Cardiac septum (tissue), 1 donor: ENCODE measurements at regions not wholly inside any gene's neighbourhood (a gene's known extent, or its start where the extent isn't known, plus 50 kb on each side); places are given as distances from the start of the nearest gene placed in this dataset.
"Not testable (repeated sequence)": the region's sequence is repeated elsewhere in the genome, so short reads cannot be mapped to it uniquely, and the experiment has no call there.

ENCODE experiments used
- DNase-seq: peaks from one replicate; pipeline ENCODE4 v3.0.0-alpha.2; 2020; ENCODE audit warnings: low spot score
- intact Hi-C: fragments of 100-400 bp; cut with DNase I; formaldehyde crosslinking; loops from one replicate; pipeline ENCODE4 v1.14.0; 2022
- donor health status: DM: no; HTN: no; CAD: no.

DNA sequence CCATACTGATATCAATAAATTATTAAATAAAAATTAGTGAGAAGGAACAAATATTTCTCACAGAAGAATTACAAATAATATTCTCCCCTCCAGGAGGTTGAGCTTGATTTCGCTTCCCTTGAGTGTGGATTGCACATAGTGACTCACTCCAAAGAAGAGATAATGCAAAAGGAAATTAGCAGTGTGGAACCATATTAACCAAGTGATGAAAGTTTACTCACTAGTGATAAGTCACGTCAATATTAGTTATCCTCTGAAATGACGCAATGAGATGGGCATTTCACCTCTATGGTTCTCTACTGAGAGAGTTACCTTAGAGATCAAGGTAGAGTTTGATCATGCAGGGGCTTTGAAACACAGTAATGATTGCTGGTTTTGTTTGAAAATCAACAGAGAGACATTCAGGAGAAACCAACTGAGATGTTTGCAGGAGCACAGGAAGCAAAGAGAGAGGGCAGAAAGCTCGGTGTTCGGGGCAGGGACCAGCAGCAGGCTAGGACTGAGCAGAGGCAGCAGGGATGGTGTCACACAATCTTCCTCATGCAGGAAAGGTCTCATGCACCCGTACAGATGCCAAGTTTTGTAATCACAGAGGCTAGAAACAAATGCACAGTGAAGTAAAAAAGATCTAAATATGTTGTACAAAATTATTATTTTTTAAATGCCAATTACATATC is 634.5 kb downstream of the QKI start:
- intact Hi-C loops, result no loop called here
- DNase-seq, result no peak

DNA sequence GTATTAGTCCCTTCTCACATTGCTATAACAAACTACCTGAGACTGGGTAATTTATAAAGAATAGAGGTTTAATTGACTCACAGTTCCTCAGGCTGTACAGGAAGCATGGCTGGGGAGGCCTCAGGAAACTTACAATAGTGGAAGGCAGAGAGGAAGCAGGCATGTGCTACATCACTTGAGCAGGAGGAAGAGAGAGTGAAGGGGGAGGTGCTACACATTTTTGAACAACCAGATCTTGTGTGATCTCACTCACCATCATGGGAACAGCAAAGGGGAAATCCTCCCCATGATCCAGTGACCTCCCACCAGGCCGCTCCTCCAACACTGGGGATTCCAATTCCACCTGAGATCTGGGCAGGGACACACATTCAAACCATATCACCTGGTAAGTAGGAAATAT is 630.6 kb downstream of the QKI start:
- intact Hi-C loops, result no loop called here
- no peak for DNase-seq

DNA sequence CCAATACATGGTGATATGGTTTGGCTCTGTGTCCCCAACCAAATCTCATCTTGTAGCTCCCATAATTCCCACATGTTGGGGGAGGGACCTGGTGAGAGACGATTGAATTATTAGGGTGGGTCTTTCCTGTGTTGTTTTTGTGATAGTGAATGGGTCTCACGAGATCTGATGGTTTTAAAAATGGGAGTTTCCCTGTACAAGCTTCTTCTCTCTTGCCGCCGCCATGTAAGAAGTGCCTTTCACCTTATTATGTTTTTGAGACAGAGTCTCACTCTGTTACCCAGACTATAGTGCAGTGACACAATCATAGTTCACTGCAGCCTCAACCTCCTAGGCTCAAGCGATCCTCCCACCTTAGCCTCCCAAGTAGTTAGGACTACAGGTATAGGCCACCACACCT is 629.1 kb downstream of the QKI start:
- DNase-seq, result not testable (repeated sequence)

GRCh38 chr6:164042212-164042611 is 627.7 kb downstream of the QKI start:
- no peak for DNase-seq
- intact Hi-C loops, result no loop called here

More for the DNA sequence above, 629.1 kb downstream of the QKI start:
- intact Hi-C loops, result not testable (repeated sequence)

GRCh38 chr6:164040994-164041393 is 626.5 kb downstream of the QKI start:
- DNase-seq, result no peak
- intact Hi-C loops, result no loop called here

- peak; percentile 82 for DNase-seq
- intact Hi-C loops, result no loop called here
These were observed 625.4 kb downstream of the QKI start for GRCh38 chr6:164039954-164040375.

- DNase-seq, result no peak
- intact Hi-C loops, result no loop called here
These were observed 622.8 kb downstream of the QKI start for GRCh38 chr6:164037171-164037870.

- no peak for DNase-seq
- intact Hi-C loops, result no loop called here
These were observed 621.5 kb downstream of the QKI start for GRCh38 chr6:164035900-164036485.

DNA sequence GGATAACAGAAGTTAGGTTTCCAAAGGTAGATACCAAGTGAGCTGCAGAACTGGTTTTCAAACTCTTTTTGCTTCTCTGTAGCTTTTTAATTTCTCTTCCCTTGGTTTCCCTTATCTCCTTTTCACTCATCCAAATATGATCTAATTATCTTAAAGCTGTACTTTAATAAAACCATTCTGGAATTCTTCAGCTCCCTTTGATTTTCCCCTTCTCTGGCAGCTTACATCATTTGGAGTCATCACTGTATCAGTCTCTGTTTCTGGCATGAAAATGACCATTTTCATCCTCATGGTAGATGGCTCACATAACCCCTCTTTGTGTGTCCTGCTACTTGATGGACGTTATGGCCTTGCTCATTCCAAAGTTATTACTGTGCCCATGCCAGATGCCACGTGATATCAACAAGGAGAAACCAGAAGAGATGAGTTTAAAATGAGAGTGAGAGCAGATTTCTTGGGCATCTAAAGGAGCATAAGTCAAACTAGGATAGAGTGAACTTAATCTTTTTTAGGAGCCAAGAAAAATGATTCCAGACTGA is 620.2 kb downstream of the QKI start:
- intact Hi-C loops, result no loop called here
- DNase-seq, result no peak

DNA sequence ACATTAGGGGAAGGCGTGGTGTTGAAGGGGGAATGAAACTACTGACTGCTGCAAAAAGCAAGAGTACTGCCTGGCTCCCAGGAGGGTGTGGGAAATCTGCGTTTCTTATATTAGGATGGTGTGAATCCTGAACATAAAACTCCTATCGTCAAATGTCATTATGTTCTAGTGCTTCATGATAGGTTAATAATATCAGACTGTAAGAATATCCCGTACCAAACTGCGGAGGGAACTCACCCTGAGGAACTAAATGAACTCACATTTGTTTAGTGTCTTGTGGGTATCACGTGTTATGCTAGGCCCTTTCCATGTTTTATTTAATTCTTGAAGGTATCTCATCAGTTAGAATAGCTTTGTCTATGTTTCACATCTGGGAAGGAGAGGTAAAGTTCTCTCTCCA is 610.7 kb downstream of the QKI start:
- intact Hi-C loops, result no loop called here
- no peak for DNase-seq

DNA sequence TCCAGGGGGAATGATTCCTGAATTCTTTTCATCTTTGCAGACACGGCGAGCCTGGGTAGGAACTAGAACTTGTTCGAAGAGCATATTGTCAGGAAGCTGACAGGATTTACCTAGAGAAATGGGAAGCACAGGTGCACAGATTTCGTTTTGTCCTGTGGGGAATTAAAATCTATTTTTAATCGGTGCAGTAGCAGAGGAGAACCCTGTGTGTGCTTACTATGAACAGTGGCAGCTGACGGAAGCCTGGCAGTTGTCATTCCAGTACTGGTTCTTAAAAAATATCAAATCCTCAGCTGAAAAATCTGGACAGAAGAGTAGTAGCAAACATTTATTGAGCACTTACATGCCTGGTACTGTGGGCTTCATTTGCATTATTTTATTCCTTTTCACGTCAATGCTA is 609.0 kb downstream of the QKI start:
- intact Hi-C loops, result no loop called here
- no peak for DNase-seq

DNA sequence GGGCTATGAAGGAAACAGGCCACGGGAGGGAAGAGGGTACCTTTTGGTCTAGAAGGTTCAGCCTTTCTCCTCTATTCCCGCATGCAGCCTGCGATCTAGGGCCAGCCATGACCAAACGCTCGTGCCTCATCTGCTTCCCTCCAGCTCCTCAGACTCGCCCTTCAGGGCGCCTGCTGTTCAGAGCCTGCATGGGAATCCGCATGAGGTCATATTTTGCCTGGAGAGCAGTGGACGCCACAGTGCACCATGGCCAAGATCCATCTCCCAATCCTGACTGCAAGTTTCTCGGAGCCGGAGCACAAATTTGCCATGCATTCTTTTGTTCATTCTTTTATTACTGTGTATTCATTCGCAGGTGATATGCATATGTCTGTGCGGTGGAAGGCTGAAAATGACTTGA is 608.1 kb downstream of the QKI start:
- intact Hi-C loops, result no loop called here
- DNase-seq, result no peak

- intact Hi-C loops, result no loop called here
- DNase-seq, result no peak
These were observed 607.2 kb downstream of the QKI start for GRCh38 chr6:164021589-164022250.

DNA sequence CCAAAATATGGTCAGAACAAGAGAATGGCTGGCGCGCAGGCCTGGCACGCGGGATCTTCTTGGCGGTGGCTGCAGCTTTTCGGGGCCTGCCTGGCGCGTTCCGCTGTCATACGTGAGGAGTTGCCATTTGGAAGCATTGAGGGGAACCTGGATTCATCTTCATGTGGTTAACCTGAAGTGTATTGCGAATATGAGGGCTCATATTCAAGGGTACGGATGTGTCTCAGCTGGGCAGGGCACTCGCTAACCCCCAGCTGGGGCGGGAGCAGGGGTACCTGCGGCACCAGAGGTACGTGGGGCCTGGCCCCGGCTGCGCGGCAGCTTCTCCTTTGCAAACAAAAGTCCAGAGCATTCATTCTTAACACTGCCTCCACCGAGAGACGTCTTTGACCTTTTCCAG is 605.6 kb downstream of the QKI start:
- no peak for DNase-seq
- intact Hi-C loops, result no loop called here

DNA sequence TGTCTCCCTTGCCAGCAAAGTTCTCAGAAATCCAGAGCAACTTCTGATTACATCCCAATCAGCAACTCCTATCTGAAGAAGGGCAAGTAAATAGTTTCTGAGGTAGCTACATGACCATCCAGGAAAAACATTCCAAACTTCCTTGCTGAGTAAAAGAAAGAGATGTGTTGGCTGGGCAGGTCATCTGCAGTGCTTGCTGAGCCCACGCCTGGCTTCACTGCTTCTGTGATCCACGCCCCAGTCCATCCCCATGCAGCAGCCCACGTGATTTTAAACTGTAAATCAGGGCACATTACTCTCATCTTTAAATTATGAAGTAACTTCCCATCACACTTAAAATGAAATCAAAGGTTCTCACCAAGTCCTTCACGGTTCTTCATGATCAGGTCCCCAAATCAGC is 603.6 kb downstream of the QKI start:
- intact Hi-C loops, result no loop called here
- DNase-seq, result no peak

- DNase-seq, result no peak
- intact Hi-C loops, result no loop called here
These were observed 601.5 kb downstream of the QKI start for GRCh38 chr6:164016056-164016455.

GRCh38 chr6:164015088-164015484 is 600.6 kb downstream of the QKI start:
- intact Hi-C loops, result no loop called here
- DNase-seq, result no peak

DNA sequence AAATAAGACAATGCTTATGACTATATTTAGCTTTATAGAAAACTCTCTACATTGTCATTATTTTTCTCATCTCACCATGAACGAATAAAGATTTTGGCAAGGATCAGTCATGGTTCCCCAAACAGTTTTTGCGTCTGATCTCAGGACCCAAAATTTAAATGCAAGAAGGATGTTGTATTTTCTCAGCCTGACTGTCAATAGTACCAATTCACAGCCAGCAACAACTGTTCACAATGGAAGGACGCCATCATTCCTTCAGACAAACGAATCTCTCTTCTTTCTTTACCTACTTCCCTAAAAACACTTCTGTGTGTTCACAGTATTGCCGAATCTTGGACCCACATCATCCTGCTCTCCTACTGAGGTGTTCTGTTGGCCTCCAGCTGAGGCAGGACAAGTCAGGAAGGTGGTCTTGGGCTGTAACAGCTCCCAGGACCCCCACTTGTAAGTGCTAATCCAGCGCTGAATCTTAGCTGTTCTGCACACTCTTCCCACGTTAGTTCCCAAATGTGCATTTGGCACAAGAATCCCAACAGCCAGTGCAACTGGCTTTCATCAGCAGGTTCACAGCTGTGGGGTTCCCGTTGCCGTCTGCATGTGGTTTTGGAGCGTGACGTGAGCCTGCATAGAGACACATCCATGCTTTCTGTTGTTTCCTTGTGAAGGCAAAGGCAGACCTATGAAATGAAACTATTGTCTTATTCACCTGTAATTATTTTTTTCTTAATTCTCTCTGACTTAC is 600.0 kb downstream of the QKI start:
- intact Hi-C loops, result no loop called here
- DNase-seq, result no peak

DNA sequence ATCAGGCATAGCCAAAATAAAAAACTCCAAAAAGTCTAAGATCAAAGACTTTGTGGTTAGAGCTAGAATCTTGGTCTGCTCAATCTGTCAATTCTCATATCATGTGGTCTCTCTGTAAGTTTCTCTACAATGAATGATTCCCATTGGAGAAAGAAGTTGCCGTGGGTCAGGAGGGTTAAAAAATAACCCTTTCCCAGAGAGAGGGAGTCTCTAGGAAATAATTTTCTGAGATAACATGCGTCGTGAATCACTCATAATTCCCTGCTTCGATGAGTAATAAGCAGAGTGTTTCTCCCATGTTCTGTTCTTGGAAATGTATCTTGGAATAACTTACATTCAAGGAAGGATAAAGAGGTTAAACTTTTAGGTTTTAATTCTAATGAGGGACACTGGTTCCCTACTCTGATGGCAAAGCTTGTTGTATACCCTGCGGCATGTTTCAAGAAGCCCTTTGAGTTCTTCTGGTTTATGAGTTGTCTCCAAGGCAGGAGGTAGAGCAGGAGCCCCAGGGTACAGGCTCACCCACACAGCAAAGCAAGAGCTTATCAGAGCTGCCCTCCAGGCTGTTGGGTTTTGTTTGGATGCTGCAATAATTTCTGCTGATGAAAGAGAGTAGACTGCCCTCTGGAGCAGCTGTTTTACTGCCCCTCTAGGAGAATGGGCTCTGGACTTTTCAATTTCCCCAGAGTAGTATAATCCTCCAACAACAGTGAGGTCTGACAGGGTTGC is 599.1 kb downstream of the QKI start:
- no peak for DNase-seq
- intact Hi-C loops, result no loop called here
